ENCODE measurements at regions not wholly inside any gene's neighbourhood (a gene's known extent, or its start where the extent isn't known, plus 50 kb on each side); places are given as distances from the start of the nearest gene placed in this dataset.

GRCh38 chr7:45509222-45509621, 64.9 kb upstream of the ADCY1 start:
- H3K9me3 ChIP-seq (ENCODE audit: control insufficient read depth, insufficient read depth, low read depth, low read length), result no peaks in the 10 kb centered on the region
- in situ Hi-C loops (cut with HindIII; ENCODE audit: low pct_unique_long_range_greater_than_20kb, low sequenced_read_pairs) (no loop called here), intact Hi-C loops (cut with micrococcal nuclease; ENCODE audit: unreplicated experiment) (no loop called here)
- TF ChIP-seq, protein P1, sequence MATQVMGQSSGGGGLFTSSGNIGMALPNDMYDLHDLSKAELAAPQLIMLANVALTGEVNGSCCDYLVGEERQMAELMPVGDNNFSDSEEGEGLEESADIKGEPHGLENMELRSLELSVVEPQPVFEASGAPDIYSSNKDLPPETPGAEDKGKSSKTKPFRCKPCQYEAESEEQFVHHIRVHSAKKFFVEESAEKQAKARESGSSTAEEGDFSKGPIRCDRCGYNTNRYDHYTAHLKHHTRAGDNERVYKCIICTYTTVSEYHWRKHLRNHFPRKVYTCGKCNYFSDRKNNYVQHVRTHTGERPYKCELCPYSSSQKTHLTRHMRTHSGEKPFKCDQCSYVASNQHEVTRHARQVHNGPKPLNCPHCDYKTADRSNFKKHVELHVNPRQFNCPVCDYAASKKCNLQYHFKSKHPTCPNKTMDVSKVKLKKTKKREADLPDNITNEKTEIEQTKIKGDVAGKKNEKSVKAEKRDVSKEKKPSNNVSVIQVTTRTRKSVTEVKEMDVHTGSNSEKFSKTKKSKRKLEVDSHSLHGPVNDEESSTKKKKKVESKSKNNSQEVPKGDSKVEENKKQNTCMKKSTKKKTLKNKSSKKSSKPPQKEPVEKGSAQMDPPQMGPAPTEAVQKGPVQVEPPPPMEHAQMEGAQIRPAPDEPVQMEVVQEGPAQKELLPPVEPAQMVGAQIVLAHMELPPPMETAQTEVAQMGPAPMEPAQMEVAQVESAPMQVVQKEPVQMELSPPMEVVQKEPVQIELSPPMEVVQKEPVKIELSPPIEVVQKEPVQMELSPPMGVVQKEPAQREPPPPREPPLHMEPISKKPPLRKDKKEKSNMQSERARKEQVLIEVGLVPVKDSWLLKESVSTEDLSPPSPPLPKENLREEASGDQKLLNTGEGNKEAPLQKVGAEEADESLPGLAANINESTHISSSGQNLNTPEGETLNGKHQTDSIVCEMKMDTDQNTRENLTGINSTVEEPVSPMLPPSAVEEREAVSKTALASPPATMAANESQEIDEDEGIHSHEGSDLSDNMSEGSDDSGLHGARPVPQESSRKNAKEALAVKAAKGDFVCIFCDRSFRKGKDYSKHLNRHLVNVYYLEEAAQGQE (IDR thresholded peaks at IDR 0.05; ENCODE audit: insufficient read depth in 1 of 2, low read depth in 2 of 2, low read length in 1 of 2), result no peak
- TF ChIP-seq SIN3A (IDR thresholded peaks at IDR 0.05; ENCODE audit: borderline replicate concordance, insufficient read depth, low read depth, low read length), result no peak
- no peak for TF ChIP-seq TCF7L2 (IDR thresholded peaks at IDR 0.05; ENCODE audit: low read depth, low read length)
- TF ChIP-seq, protein P2, sequence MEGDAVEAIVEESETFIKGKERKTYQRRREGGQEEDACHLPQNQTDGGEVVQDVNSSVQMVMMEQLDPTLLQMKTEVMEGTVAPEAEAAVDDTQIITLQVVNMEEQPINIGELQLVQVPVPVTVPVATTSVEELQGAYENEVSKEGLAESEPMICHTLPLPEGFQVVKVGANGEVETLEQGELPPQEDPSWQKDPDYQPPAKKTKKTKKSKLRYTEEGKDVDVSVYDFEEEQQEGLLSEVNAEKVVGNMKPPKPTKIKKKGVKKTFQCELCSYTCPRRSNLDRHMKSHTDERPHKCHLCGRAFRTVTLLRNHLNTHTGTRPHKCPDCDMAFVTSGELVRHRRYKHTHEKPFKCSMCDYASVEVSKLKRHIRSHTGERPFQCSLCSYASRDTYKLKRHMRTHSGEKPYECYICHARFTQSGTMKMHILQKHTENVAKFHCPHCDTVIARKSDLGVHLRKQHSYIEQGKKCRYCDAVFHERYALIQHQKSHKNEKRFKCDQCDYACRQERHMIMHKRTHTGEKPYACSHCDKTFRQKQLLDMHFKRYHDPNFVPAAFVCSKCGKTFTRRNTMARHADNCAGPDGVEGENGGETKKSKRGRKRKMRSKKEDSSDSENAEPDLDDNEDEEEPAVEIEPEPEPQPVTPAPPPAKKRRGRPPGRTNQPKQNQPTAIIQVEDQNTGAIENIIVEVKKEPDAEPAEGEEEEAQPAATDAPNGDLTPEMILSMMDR (IDR thresholded peaks at IDR 0.05), result no peak
- TF ChIP-seq POLR2AphosphoS5 (IDR thresholded peaks at IDR 0.05; ENCODE audit: low read depth, low read length), result no peak
- DNase-seq (ENCODE audit: low read depth, low spot score) (no peak), ATAC-seq (no peak)
- H3K4me3 ChIP-seq (ENCODE audit: low read depth in 2 of 2, low read length in 2 of 2), result no peak overlapping the region
- no peaks in the 10 kb centered on the region for H3K4me1 ChIP-seq (ENCODE audit: control insufficient read depth, insufficient read depth, low read length)
- H3K27ac ChIP-seq (ENCODE audit: low read length), result no peak overlapping the region
- BruUV-seq (replicated peaks), result no TSS peak
- no peaks in the 10 kb centered on the region for H3K36me3 ChIP-seq (ENCODE audit: control insufficient read depth, insufficient read depth, low read length)
- ChIA-PET CTCF (no interaction called here), POLR2A (no interaction called here)
- no peaks in the 10 kb centered on the region; the same call in 1 of the 2 replicates for H3K27me3 ChIP-seq (ENCODE audit: control insufficient read depth, insufficient read depth, low read length)

DNA sequence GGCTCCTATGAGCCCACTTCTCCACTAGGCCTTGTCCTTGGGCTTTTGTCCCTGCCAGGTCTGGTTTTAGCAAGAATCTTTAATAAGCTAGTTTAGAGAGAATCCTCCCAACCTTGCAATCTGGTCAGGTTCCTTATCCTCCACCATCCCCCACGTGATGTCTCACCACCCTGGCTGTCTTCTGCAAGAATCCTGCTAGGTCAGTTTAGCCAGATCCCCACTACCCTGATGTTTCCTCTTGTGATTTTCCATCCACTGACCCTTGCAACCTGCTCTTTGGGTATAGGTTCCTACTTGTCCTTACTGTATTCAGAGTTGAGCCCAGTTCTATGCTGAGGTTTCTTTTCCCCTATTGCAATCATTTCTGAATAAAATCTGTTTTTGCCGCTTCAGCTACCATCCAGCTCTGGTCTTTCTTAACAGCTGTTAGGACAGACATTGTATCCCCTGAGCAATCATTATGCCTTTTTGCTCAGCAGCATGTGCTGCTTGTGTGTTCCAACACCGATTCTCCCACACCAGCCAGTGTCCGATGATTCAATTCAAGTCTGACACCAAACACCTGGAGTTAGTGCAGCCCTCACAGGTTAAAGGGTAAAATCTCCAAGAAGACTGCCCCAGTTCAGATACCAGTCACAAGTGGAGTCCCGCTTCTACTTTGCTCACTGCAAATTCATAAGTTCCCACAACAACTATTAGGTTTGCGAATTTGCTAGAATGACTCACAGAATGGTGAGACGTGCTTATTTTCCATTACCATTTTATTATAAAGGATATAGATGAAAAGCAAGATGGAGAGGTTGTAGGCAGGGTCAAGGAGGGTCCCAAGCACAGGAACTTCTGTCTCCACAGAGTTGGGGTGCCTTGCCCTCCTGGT, 62.2 kb upstream of the ADCY1 start:
- ATAC-seq (no peak), DNase-seq (ENCODE audit: low read depth, low spot score) (no peak)
- ChIA-PET POLR2A (no interaction called here), CTCF (no interaction called here)
- no peaks in the 10 kb centered on the region for H3K4me1 ChIP-seq (ENCODE audit: control insufficient read depth, insufficient read depth, low read length)
- in situ Hi-C loops (cut with HindIII; ENCODE audit: low pct_unique_long_range_greater_than_20kb, low sequenced_read_pairs), result no loop called here
- H3K4me3 ChIP-seq (ENCODE audit: low read depth in 2 of 2, low read length in 2 of 2), result no peak overlapping the region
- no peak overlapping the region for H3K27ac ChIP-seq (ENCODE audit: low read length)
- H3K27me3 ChIP-seq (ENCODE audit: control insufficient read depth, insufficient read depth, low read length), result no peaks in the 10 kb centered on the region; the same call in 1 of the 2 replicates
- BruUV-seq (replicated peaks), result no TSS peak
- no peak for TF ChIP-seq SIN3A (IDR thresholded peaks at IDR 0.05; ENCODE audit: borderline replicate concordance, insufficient read depth, low read depth, low read length)
- TF ChIP-seq, protein P1 (IDR thresholded peaks at IDR 0.05; ENCODE audit: insufficient read depth in 1 of 2, low read depth in 2 of 2, low read length in 1 of 2), result no peak
- TF ChIP-seq TCF7L2 (IDR thresholded peaks at IDR 0.05; ENCODE audit: low read depth, low read length), result no peak
- H3K9me3 ChIP-seq (ENCODE audit: control insufficient read depth, insufficient read depth, low read depth, low read length), result no peaks in the 10 kb centered on the region
- no peaks in the 10 kb centered on the region for H3K36me3 ChIP-seq (ENCODE audit: control insufficient read depth, insufficient read depth, low read length)
- intact Hi-C loops (cut with micrococcal nuclease; ENCODE audit: unreplicated experiment), result no loop called here
